GM23338 (cell line): ENCODE measurements at regions not wholly inside any gene's neighbourhood (a gene's known extent, or its start where the extent isn't known, plus 50 kb on each side); places are given as distances from the start of the nearest gene placed in this dataset.
A peak's percentile ranks its signal among the peaks of the same experiment; 100 is the strongest.

Experiments used
- ATAC-seq: fragments of 200-7000 bp; cut with Tn5 transposase; 3 replicates; pipeline ENCODE4 v1.9.1; 2020
- DNase-seq: peaks from one replicate; pipeline ENCODE4 v3.0.0-alpha.2; 2015; ENCODE audit warnings: low spot score
- H2AFZ ChIP-seq: fragments of 200-600 bp; sonication (generic); 2 replicates; pipeline ENCODE4 v1.8.0; 2016; ENCODE audit warnings: antibody characterized with exemption, mild to moderate bottlenecking, moderate library complexity
- H3F3A ChIP-seq: fragments of 200-600 bp; sonication (generic); replicated peaks from 2 replicates; pipeline ENCODE4 v1.8.0; 2017; ENCODE audit warnings: antibody characterized with exemption, mixed run types, low read depth
- H3K27ac ChIP-seq: fragments of 200-600 bp; sonication (generic); 2 replicates; pipeline ENCODE4 v1.6.1; 2016; ENCODE audit warnings: low read depth
- H3K27me3 ChIP-seq: fragments of 200-600 bp; sonication (generic); 2 replicates; pipeline ENCODE4 v1.8.0; 2016; ENCODE audit warnings: mild to moderate bottlenecking, mixed run types, moderate library complexity; ENCODE audit not compliant: insufficient read depth
- H3K36me3 ChIP-seq: fragments of 200-600 bp; sonication (generic); 2 replicates; pipeline ENCODE4 v1.8.0; 2016; ENCODE audit warnings: mild to moderate bottlenecking; ENCODE audit not compliant: insufficient read depth
- H3K4me1 ChIP-seq: fragments of 200-600 bp; sonication (generic); 2 replicates; pipeline ENCODE4 v1.8.0; 2016; ENCODE audit warnings: mild to moderate bottlenecking, moderate library complexity; ENCODE audit not compliant: insufficient read depth
- H3K4me2 ChIP-seq: fragments of 200-600 bp; sonication (generic); 2 replicates; pipeline ENCODE4 v1.7.1; 2017; ENCODE audit warnings: mixed run types
- H3K4me3 ChIP-seq: fragments of 200-600 bp; sonication (generic); 2 replicates; pipeline ENCODE4 v1.6.1; 2016; ENCODE audit warnings: mixed run types
- H3K79me2 ChIP-seq: fragments of 200-600 bp; sonication (generic); replicated peaks from 2 replicates; pipeline ENCODE4 v1.8.0; 2017; ENCODE audit warnings: mild to moderate bottlenecking; ENCODE audit not compliant: insufficient read depth
- H3K9me2 ChIP-seq: fragments of 200-600 bp; sonication (generic); 2 replicates; pipeline ENCODE4 v1.8.0; 2017; ENCODE audit not compliant: insufficient read depth
- H4K20me1 ChIP-seq: fragments of 200-600 bp; sonication (generic); replicated peaks from 2 replicates; pipeline ENCODE4 v1.8.0; 2017; ENCODE audit warnings: mild to moderate bottlenecking; ENCODE audit not compliant: insufficient read depth
- H3K27ac Mint-ChIP-seq: 2 replicates; pipeline ENCODE4 v1.8.0; 2020; ENCODE audit warnings: inconsistent platforms, mild to moderate bottlenecking, moderate library complexity, mixed read lengths
- H3K27me3 Mint-ChIP-seq: 3 replicates; pipeline ENCODE4 v1.8.0; 2022; ENCODE audit warnings: low read depth, mild to moderate bottlenecking, moderate library complexity, mixed read lengths, inconsistent platforms; ENCODE audit not compliant: insufficient read depth, poor library complexity
- H3K36me3 Mint-ChIP-seq: 3 replicates; pipeline ENCODE4 v1.8.0; 2021; ENCODE audit warnings: low read depth, mild to moderate bottlenecking, inconsistent platforms, moderate library complexity, mixed read lengths
- H3K4me1 Mint-ChIP-seq: 3 replicates; pipeline ENCODE4 v1.8.0; 2020; ENCODE audit warnings: mild to moderate bottlenecking, inconsistent platforms, mixed read lengths
- H3K4me3 Mint-ChIP-seq: 3 replicates; pipeline ENCODE4 v1.8.0; 2021; ENCODE audit warnings: moderate library complexity, mild to moderate bottlenecking, inconsistent platforms, mixed read lengths
- H3K9me3 Mint-ChIP-seq: 3 replicates; pipeline ENCODE4 v1.8.0; 2020; ENCODE audit warnings: moderate library complexity, mild to moderate bottlenecking, inconsistent platforms, mixed read lengths
- CREB1 ChIP-seq: fragments of 250-450 bp; sonication (Bioruptor Pico); IDR thresholded peaks from 2 replicates; pipeline ENCODE4 v1.5.0; 2020; ENCODE audit warnings: low read depth, mild to moderate bottlenecking, moderate library complexity
- ETS1 ChIP-seq: IDR thresholded peaks from 2 replicates; pipeline ENCODE4 v1.6.1; 2016; ENCODE audit warnings: antibody characterized with exemption
- EZH2 ChIP-seq: fragments of 200-600 bp; sonication (generic); IDR thresholded peaks from one replicate; pipeline ENCODE4 v1.8.0; 2017; ENCODE audit warnings: antibody characterized with exemption, mild to moderate bottlenecking, low read depth; ENCODE audit not compliant: unreplicated experiment
- EZH2phosphoT487 ChIP-seq: fragments of 200-600 bp; sonication (generic); IDR thresholded peaks from one replicate; pipeline ENCODE4 v1.8.1; 2018; ENCODE audit warnings: antibody characterized with exemption; ENCODE audit not compliant: unreplicated experiment
- JUNB ChIP-seq: IDR thresholded peaks from one replicate; pipeline ENCODE4 v1.6.1; 2016; ENCODE audit warnings: antibody characterized with exemption; ENCODE audit not compliant: unreplicated experiment
- NANOG ChIP-seq: IDR thresholded peaks from 2 replicates; pipeline ENCODE4 v1.6.1; 2016; ENCODE audit warnings: antibody characterized with exemption, borderline replicate concordance
- POLR2AphosphoS5 ChIP-seq: IDR thresholded peaks from 2 replicates; pipeline ENCODE4 v1.6.1; 2016; ENCODE audit warnings: antibody characterized with exemption, low read depth
- STAT1 ChIP-seq: IDR thresholded peaks from one replicate; pipeline ENCODE4 v1.6.1; 2016; ENCODE audit warnings: antibody characterized with exemption; ENCODE audit not compliant: unreplicated experiment
- ZNF114 ChIP-seq: fragments of 250-450 bp; sonication (Bioruptor Pico); IDR thresholded peaks from 2 replicates; pipeline ENCODE4 v1.5.0; 2020; ENCODE audit warnings: mild to moderate bottlenecking, moderate library complexity
- ZNF331 ChIP-seq: fragments of 250-450 bp; sonication (Bioruptor Pico); IDR thresholded peaks from 2 replicates; pipeline ENCODE4 v1.5.0; 2020; ENCODE audit warnings: low read depth, mild to moderate bottlenecking, moderate library complexity
- ZNF462 ChIP-seq: fragments of 250-450 bp; sonication (Bioruptor Pico); IDR thresholded peaks from 2 replicates; pipeline ENCODE4 v1.5.0; 2020; ENCODE audit warnings: mild to moderate bottlenecking, moderate library complexity
- TF ChIP-seq, protein P1 (sequence below), 2 experiments: fragments of 200-600 bp in 1 of 2; sonication (generic) in 1 of 2; conservative IDR thresholded peaks; 2 replicates each; pipeline versions ENCODE4 v1.5.1 to v1.6.1; 2016 to 2017; ENCODE audit warnings: antibody characterized with exemption in 2 of 2, low read depth in 2 of 2, mild to moderate bottlenecking in 2 of 2, moderate library complexity in 1 of 2
- TF ChIP-seq, protein P2 (sequence below): IDR thresholded peaks from one replicate; pipeline ENCODE4 v1.6.1; 2018; ENCODE audit warnings: antibody characterized with exemption; ENCODE audit not compliant: unreplicated experiment

GRCh38 chrX:39556056-39556455 is 541.7 kb downstream of the BCOR start:
- peak; percentile 76 for ATAC-seq
- peak; percentile 20 for DNase-seq
- Mint-ChIP-seq H3K27me3 (peaks cover 2% of the 10 kb centered on the region), H3K27ac (no peak overlapping the region), H3K9me3 (peaks cover 8% of the 10 kb centered on the region; the same call in 1 of the 3 replicates), H3K36me3 (no peaks in the 10 kb centered on the region; the same call in 2 of the 3 replicates), H3K4me1 (no peaks in the 10 kb centered on the region), H3K4me3 (no peak overlapping the region)
- TF ChIP-seq ZNF462 (CRISPR knock-in tag) = no peak
- no peak for TF ChIP-seq EZH2phosphoT487
- TF ChIP-seq CREB1 (CRISPR knock-in tag) = no peak
- no peak for TF ChIP-seq STAT1
- TF ChIP-seq NANOG = no peak
- no peak for TF ChIP-seq JUNB
- no peak for TF ChIP-seq ZNF114 (CRISPR knock-in tag)
- no peak for TF ChIP-seq ETS1
- no peak for TF ChIP-seq ZNF331 (CRISPR knock-in tag)
- no peak for TF ChIP-seq POLR2AphosphoS5
- TF ChIP-seq, protein P1, sequence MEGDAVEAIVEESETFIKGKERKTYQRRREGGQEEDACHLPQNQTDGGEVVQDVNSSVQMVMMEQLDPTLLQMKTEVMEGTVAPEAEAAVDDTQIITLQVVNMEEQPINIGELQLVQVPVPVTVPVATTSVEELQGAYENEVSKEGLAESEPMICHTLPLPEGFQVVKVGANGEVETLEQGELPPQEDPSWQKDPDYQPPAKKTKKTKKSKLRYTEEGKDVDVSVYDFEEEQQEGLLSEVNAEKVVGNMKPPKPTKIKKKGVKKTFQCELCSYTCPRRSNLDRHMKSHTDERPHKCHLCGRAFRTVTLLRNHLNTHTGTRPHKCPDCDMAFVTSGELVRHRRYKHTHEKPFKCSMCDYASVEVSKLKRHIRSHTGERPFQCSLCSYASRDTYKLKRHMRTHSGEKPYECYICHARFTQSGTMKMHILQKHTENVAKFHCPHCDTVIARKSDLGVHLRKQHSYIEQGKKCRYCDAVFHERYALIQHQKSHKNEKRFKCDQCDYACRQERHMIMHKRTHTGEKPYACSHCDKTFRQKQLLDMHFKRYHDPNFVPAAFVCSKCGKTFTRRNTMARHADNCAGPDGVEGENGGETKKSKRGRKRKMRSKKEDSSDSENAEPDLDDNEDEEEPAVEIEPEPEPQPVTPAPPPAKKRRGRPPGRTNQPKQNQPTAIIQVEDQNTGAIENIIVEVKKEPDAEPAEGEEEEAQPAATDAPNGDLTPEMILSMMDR (conservative IDR thresholded peaks at IDR 0.05; ENCODE audit: low read depth in 2 of 2) = no peak
- no peak for TF ChIP-seq EZH2
- TF ChIP-seq, protein P2, sequence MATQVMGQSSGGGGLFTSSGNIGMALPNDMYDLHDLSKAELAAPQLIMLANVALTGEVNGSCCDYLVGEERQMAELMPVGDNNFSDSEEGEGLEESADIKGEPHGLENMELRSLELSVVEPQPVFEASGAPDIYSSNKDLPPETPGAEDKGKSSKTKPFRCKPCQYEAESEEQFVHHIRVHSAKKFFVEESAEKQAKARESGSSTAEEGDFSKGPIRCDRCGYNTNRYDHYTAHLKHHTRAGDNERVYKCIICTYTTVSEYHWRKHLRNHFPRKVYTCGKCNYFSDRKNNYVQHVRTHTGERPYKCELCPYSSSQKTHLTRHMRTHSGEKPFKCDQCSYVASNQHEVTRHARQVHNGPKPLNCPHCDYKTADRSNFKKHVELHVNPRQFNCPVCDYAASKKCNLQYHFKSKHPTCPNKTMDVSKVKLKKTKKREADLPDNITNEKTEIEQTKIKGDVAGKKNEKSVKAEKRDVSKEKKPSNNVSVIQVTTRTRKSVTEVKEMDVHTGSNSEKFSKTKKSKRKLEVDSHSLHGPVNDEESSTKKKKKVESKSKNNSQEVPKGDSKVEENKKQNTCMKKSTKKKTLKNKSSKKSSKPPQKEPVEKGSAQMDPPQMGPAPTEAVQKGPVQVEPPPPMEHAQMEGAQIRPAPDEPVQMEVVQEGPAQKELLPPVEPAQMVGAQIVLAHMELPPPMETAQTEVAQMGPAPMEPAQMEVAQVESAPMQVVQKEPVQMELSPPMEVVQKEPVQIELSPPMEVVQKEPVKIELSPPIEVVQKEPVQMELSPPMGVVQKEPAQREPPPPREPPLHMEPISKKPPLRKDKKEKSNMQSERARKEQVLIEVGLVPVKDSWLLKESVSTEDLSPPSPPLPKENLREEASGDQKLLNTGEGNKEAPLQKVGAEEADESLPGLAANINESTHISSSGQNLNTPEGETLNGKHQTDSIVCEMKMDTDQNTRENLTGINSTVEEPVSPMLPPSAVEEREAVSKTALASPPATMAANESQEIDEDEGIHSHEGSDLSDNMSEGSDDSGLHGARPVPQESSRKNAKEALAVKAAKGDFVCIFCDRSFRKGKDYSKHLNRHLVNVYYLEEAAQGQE = no peak
- Histone ChIP-seq H3K9me2 (no peaks in the 10 kb centered on the region), H3K4me1 (no peaks in the 10 kb centered on the region), H2AFZ (no peak overlapping the region), H4K20me1 (no peaks in the 10 kb centered on the region), H3K27ac (no peak overlapping the region), H3K36me3 (no peaks in the 10 kb centered on the region), H3K79me2 (no peaks in the 10 kb centered on the region), H3K4me2 (no peak overlapping the region), H3F3A (no peaks in the 10 kb centered on the region), H3K27me3 (no peaks in the 10 kb centered on the region), H3K4me3 (no peak overlapping the region)
